Cardiac fibroblast (primary cell): ENCODE measurements at regions not wholly inside any gene's neighbourhood (a gene's known extent, or its start where the extent isn't known, plus 50 kb on each side); places are given as distances from the start of the nearest gene placed in this dataset.
A peak's percentile ranks its signal among the peaks of the same experiment; 100 is the strongest.

Experiments used
- DNase-seq, 2 donors: peaks; one replicate each; pipeline versions ENCODE4 v3.0.0 to v3.0.0-alpha.2; 2010; ENCODE audit warnings: low read depth in 2 of 2
- H3K4me3 ChIP-seq, 2 donors: replicated peaks in 1 of 2; 1 replicate in 1 of 2; 2 replicates in 1 of 2; pipeline ENCODE4 v1.5.1; 2011; ENCODE audit warnings: low read depth in 2 of 2, low read length in 2 of 2, mild to moderate bottlenecking in 2 of 2, moderate library complexity in 1 of 2
- CTCF ChIP-seq: IDR thresholded peaks from one replicate; pipeline ENCODE4 v1.5.1; 2011; ENCODE audit warnings: low read depth, mild to moderate bottlenecking, low read length, inconsistent platforms

GRCh38 chr1:37403166-37403565, 71.2 kb upstream of the ZC3H12A start:
- no peak for DNase-seq
- TF ChIP-seq CTCF = no peak
- no peak overlapping the region for H3K4me3 ChIP-seq

- TF ChIP-seq CTCF = no peak
- no peak for DNase-seq
- no peak overlapping the region for H3K4me3 ChIP-seq
These were observed 69.7 kb upstream of the ZC3H12A start for GRCh38 chr1:37404711-37405110.

- no peak for DNase-seq
These were observed 64.3 kb upstream of the ZC3H12A start for GRCh38 chr1:37410105-37410504.

GRCh38 chr1:37410815-37411214, 63.6 kb upstream of the ZC3H12A start:
- TF ChIP-seq CTCF = no peak
- DNase-seq = peak; percentile 17 to 21
- H3K4me3 ChIP-seq = no peak overlapping the region

More at GRCh38 chr1:37410105-37410504, 64.3 kb upstream of the ZC3H12A start:
- no peak for TF ChIP-seq CTCF
- no peak overlapping the region for H3K4me3 ChIP-seq

GRCh38 chr1:37415611-37416244, 58.7 kb upstream of the ZC3H12A start:
- H3K4me3 ChIP-seq = no peak overlapping the region
- no peak for DNase-seq
- TF ChIP-seq CTCF = no peak

- DNase-seq = peak; percentile 16 to 68
- H3K4me3 ChIP-seq = no peak overlapping the region
- TF ChIP-seq CTCF = no peak
These were observed 53.9 kb upstream of the ZC3H12A start for GRCh38 chr1:37420456-37420855.

GRCh38 chr1:37423810-37424209, 50.6 kb upstream of the ZC3H12A start:
- DNase-seq = no peak
- H3K4me3 ChIP-seq = no peak overlapping the region
- TF ChIP-seq CTCF = no peak
